Urothelium cell line (cell line): ENCODE measurements at regions not wholly inside any gene's neighbourhood (a gene's known extent, or its start where the extent isn't known, plus 50 kb on each side); places are given as distances from the start of the nearest gene placed in this dataset.
A peak's percentile ranks its signal among the peaks of the same experiment; 100 is the strongest.

ENCODE experiments used
- DNase-seq: peaks from one replicate; pipeline ENCODE4 v3.0.0; 2011; ENCODE audit warnings: low spot score, mixed read lengths
- FAIRE-seq: peaks from 2 replicates; lab custom pipeline; 2011; peaks lifted over from hg19 to GRCh38; lab: Jason Lieb, UNC

GRCh38 chr12:92615086-92615485 lies 87.7 kb upstream of the PLEKHG7 start:
- FAIRE-seq (no peak), DNase-seq (no peak)

DNA sequence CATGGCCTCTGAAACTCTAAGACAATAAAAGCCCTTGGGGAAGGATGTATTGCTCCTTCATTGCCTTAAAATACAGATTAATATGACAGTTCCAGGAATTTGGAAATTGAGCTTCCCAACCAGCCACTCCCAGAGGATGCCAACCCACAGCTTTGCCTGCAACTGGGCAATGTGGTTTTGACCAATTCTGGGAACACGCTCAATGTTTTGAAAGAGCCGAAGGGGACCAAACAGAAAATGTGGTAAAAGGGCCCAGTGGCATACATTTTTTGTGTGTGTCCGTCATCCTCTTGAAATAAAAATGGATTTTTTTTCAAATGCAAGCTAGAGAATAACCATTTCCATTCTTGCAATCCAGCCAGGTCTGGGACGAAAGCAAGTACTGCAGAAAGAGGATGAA lies 88.3 kb upstream of the PLEKHG7 start:
- DNase-seq (no peak), FAIRE-seq (no peak)

- DNase-seq, result no peak
- no peak for FAIRE-seq
Observed at GRCh38 chr12:92614001-92614400, 88.8 kb upstream of the PLEKHG7 start.

DNA sequence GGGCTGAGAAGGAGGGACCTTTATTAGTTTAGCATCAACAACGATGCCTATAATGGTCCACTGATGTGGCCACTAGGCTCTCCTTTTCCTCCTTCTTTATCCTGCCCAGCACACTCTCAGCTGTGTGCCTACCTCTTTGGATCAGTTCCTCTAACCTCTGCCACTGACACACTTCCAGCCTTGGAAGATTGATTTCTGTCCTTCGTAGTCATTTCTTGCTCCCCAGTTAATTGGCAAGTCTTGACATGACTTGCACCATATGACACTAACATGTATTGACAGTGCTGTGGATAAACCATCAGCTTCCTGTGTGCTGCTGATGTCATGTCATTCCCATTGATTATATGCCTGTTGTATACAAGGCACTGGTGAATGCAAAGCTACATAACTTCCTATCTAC lies 90.2 kb upstream of the PLEKHG7 start:
- FAIRE-seq (no peak), DNase-seq (no peak)

DNA sequence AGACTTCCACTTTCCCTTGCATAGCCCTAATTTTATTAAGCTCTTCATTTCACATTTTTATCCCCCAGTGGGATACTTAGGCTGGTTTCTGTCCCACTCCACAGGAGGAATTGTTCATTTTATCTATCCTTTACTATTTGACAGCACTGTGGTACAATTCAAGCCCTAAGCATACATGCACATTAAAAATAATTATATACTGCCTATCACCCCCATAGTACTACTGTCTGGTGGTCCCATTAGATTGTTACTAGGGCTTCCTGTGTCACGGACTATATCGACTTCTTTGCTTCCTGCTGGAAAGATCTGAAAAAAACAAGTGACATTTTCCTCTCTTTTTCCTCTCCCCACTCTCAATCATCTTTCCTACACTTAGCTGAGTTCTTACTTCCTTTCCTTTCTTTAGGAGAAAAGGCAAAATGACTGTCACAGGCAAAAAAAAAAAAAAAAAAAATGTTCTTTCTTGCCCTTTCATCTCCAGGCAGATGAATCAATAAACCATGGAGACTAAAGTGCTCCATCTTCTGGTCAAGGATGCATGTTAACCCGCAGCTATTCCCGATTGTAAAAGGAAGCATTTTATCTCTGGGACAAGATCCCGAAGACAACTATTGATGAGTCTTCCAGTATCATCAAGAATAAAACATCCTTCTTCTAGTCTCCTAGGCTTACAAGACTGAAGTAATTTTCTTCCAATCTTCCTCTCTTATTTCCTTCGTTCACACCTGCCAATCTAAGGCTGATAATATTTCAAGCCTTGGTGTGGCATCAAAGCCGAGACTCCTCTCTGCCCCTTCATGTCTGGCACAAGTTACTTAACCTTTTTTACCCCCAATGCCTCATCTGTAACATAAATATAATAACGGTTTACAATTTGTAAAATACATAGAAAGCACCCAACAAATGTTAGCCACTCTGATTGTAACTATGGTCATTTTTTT lies 94.4 kb upstream of the PLEKHG7 start:
- DNase-seq (peak; percentile 40), FAIRE-seq (no peak)

DNA sequence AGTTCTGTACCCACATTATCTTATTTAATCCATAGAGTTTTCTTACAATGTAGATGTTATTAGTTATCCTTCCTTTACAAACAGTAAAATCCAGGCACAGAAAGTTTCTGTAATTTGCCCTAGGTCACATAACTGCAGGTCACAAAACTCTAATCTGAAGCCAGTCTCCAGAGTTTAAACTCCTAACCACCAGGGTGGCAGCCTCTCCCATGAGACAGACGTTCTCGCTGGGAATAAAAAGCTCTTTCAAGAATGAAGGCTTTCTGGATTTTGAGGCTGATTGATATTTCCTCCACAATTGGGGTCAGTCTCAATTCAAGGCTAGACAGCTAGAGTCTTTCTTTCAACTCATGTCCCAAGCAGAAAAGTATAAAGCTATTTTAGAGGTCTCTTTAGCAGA lies 95.8 kb upstream of the PLEKHG7 start:
- FAIRE-seq (no peak), DNase-seq (no peak)

DNA sequence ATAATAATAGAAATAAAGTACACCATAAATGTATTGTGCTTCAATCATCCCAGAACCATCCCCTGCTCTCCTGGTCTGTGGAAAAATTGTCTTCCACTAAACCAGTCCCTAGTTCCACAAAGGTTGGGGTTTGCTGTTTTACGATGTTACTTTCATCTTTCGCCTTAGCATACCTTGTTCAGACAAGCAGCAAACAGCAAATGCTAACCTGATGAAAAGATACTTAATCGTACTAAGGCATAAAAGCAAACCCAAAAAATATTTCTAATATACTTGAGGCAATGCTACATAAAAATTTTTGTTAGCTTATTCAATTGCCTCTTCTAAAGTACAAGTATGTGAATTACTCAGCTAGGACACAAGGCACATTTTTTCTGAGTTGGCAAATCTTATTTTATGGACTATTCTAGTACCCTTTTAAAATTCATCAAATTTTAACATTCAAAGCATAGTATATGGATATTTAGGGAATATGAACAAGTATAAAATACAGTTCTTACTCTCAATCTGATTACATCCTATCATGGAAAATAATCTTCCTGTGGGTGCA lies 97.1 kb upstream of the PLEKHG7 start:
- DNase-seq, result no peak
- no peak for FAIRE-seq

GRCh38 chr12:92604786-92605185 lies 98.0 kb upstream of the PLEKHG7 start:
- DNase-seq (no peak), FAIRE-seq (no peak)

DNA sequence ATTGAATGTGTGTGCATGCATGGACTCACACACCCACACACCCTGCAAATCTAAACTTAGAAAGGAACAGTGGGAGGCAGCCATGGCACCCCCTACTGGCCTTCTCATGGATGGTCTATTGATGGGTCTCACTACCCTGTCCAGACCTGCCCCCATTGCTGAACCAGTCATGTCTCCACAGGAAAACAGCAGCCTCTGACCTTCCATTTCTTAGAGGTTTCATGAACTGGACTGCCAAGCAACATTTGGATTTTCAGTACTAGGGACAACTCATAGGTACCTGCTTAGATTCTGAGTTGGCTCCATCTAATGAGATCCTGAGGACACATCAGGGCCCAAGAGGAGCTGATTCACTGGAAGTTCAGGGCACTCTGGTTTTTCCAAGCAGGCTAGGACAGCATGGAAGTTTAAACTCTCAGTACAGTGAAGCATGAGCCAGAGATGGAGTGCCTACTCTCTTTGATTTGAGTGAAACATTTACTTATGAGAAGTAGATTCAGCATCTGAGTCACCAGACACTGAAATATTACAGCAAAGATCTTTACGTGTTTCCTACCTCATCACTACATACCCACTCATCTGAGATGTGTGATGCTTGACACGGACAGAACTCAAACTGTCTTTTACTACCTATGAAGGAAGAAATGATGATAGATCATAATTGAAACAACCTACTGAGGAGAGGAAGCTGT lies 98.9 kb upstream of the PLEKHG7 start:
- no peak for FAIRE-seq
- no peak for DNase-seq

DNA sequence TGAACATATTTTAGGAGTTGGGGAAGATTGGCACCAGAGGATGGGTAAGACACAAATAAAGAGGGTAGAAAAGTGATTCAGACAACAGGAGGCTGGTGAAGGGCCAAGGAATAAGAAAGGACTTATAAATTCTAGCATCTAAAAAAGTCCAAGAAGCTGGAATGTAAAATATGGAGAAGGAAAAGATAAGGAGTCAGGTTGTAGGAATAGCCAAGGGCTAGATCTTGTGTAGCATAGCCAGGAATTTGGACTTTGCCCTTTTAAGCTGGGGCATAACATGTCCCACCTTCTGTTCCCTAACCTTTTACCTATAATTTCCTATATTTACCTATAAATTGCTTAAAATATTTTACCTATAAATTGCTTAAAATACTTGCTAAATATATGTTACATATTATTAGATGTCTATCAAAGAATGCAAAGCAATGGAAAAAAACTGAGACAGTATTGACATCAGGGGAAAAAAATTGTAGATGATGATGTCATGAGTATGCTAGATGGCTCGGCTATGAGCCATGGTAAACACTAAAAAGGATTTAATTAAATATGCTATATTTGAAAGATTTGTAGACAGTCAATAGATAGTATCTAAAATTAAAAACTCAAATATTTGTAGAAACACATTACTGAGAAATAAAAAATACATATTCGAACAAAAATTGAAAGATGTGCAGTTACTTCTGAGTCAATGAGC lies 99.7 kb upstream of the PLEKHG7 start:
- DNase-seq (no peak), FAIRE-seq (no peak)

GRCh38 chr12:92602476-92602875 lies 100.3 kb upstream of the PLEKHG7 start:
- DNase-seq, result no peak
- no peak for FAIRE-seq

- DNase-seq (no peak), FAIRE-seq (no peak)
Observed at GRCh38 chr12:92601680-92602079, 101.1 kb upstream of the PLEKHG7 start.

GRCh38 chr12:92601176-92601575 lies 101.6 kb upstream of the PLEKHG7 start:
- DNase-seq, result no peak
- FAIRE-seq, result no peak

GRCh38 chr12:92600052-92600451 lies 102.7 kb upstream of the PLEKHG7 start:
- no peak for FAIRE-seq
- no peak for DNase-seq

GRCh38 chr12:92597997-92598396 lies 104.8 kb upstream of the PLEKHG7 start:
- DNase-seq (no peak), FAIRE-seq (no peak)

DNA sequence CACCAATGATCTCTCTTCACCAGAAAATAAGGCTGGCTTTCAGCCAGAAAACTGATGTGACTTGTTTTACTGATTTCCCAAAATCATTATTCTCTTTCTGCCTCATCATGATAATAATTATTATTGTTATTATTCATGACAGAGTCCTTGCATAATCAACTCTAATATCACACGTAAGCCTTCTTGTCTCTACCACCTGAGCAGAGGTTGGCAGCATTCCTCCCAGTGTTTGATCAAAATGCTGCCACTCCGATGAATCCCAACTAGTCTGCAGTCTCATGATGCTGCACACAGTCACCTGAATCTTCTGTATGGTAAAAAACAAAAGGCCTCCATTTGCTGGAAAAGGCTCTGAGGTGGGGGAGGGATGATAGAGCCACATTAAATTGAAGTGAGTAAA lies 105.7 kb upstream of the PLEKHG7 start:
- DNase-seq (no peak), FAIRE-seq (no peak)

- no peak for FAIRE-seq
Observed at GRCh38 chr12:92596383-92596782, 106.4 kb upstream of the PLEKHG7 start.

DNA sequence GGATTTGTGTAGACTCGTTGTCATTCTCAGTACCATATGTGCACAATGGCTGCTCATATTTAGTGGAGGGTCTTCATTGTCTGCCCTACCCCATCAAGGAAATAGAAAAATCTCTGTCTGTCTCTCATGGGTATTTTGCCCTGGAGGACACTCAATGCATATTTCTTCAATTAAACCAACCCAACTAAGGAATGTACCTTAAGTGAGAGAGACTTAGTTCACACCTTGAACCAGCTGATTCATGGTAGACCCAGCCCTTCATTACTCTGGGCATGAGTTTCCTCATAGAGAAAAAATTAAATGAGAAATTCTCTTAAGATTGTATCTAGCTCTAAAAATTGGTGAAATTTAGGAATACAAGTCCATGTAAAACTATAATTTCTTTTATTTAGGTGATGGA lies 107.1 kb upstream of the PLEKHG7 start:
- FAIRE-seq, result no peak

More at GRCh38 chr12:92596383-92596782, 106.4 kb upstream of the PLEKHG7 start:
- DNase-seq, result no peak

DNA sequence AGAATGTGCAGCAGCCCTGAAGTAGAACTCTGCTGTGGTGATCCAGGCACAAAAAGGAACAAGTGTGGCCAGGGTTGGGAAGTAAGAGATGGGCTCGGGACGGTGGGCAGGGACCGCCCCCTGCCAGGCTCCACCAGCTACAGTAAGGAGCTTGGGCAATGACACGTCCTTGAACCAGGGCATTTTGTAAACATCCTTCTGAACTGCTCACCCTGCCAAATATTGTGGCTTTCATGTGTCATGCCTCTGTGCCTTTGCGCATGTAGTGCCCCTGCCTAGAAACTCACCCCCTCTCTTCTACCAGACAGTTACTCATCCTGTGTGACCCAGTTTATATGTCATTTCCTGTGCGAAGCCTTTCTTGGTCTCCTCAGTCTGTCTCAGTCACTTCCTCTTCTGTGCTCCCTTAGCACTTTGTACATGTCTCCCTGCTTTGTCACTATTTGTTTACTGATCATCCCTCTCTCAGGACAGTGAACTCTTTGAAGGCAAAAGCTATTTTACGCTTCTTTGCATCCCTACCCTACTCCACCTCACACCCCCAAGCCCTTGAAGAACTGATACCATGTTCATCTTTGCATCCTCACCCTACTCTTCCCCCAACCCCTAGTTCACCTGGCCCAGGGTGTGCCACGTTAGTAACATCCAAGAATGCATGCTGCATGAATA lies 108.9 kb upstream of the PLEKHG7 start:
- DNase-seq (peak; percentile 76), FAIRE-seq (no peak)

More for the DNA sequence above, 107.1 kb upstream of the PLEKHG7 start:
- no peak for DNase-seq

DNA sequence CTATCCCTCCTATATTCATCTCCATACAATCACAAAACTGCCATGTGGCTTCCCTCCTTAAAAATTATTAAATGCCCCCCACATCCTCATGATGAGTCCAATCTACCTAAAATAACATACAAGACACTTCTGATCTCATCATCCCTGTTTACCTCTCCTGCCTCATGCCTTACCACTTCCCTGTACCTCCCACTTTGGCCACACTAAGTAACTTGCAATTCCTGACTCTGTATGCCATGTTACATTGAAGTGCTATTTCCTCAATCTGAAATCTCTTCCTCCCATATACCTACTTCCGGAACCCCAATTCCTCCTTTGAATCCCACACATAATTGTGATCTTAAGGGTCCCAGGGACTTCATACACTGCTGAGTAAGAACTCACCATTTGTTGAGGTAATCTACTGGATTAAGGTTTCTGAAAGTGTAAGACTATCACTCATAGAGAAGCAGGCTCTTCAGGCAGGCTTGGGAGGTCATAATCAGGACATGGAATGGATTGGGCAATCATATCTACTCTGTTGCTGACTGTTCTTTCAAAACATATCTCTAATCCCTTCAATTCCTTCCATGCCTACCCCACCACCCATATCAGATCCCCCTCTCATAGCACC lies 117.6 kb upstream of the PLEKHG7 start:
- FAIRE-seq (no peak), DNase-seq (no peak)
